Activated CD8-positive, alpha-beta T cell treated with anti-CD3 and anti-CD28 coated beads, Interleukin-2, amount 10 ng/mL, durations not matched to agents 7 days and 5 days (primary cell): ENCODE measurements at regions not wholly inside any gene's neighbourhood (a gene's known extent, or its start where the extent isn't known, plus 50 kb on each side); places are given as distances from the start of the nearest gene placed in this dataset.

Experiments used
- ATAC-seq: fragments of 150-1000 bp; cut with Tn5 transposase; one replicate; pipeline ENCODE4 v1.10.0; 2021; ENCODE audit warnings: moderate library complexity
- CTCF ChIA-PET: fragments of 350-600 bp; sonication (Branson Sonifier 250); formaldehyde crosslinking; loops from one replicate; lab custom pipeline; 2021; ENCODE audit warnings: antibody characterized with exemption; lab: Charles Lee
- POLR2A ChIA-PET: fragments of 350-600 bp; sonication (Branson Sonifier 250); formaldehyde crosslinking; loops from one replicate; lab custom pipeline; 2021; ENCODE audit warnings: antibody characterized with exemption; lab: Charles Lee
- DNase-seq: peaks from one replicate; pipeline ENCODE4 v3.0.0-alpha.2; 2020
- H3K27ac Mint-ChIP-seq: one replicate; pipeline ENCODE4 v1.8.0; 2021; ENCODE audit warnings: mild to moderate bottlenecking, mixed read lengths
- H3K27me3 Mint-ChIP-seq: one replicate; pipeline ENCODE4 v1.8.0; 2021; ENCODE audit warnings: low read depth, mixed read lengths
- H3K36me3 Mint-ChIP-seq: one replicate; pipeline ENCODE4 v1.8.0; 2021; ENCODE audit warnings: low read depth, mixed read lengths
- H3K4me1 Mint-ChIP-seq: one replicate; pipeline ENCODE4 v1.8.0; 2021; ENCODE audit warnings: low read depth, mixed read lengths
- H3K4me3 Mint-ChIP-seq: one replicate; pipeline ENCODE4 v1.8.0; 2021; ENCODE audit warnings: mild to moderate bottlenecking, mixed read lengths
- H3K9me3 Mint-ChIP-seq: one replicate; pipeline ENCODE4 v1.8.0; 2022; ENCODE audit warnings: mixed read lengths; ENCODE audit not compliant: insufficient read depth

- CTCF ChIA-PET: no interaction called here
- no peaks in the 10 kb centered on the region for H3K36me3 Mint-ChIP-seq
- no peaks in the 10 kb centered on the region for H3K27me3 Mint-ChIP-seq
- DNase-seq (no peak), ATAC-seq (no peak)
- POLR2A ChIA-PET: no interaction called here
- no peak overlapping the region for H3K27ac Mint-ChIP-seq
- no peaks in the 10 kb centered on the region for H3K4me1 Mint-ChIP-seq
- H3K9me3 Mint-ChIP-seq: no peaks in the 10 kb centered on the region
- H3K4me3 Mint-ChIP-seq: no peak overlapping the region
Measured at GRCh38 chr20:60354024-60354580, 395.9 kb downstream of the CDH26 start.

- H3K4me1 Mint-ChIP-seq: no peaks in the 10 kb centered on the region
- DNase-seq (no peak), ATAC-seq (no peak)
- no peaks in the 10 kb centered on the region for H3K27me3 Mint-ChIP-seq
- no peak overlapping the region for H3K4me3 Mint-ChIP-seq
- ChIA-PET CTCF (no interaction called here), POLR2A (no interaction called here)
- H3K27ac Mint-ChIP-seq: no peak overlapping the region
- H3K9me3 Mint-ChIP-seq: no peaks in the 10 kb centered on the region
- no peaks in the 10 kb centered on the region for H3K36me3 Mint-ChIP-seq
Measured at GRCh38 chr20:60358101-60358500, 399.9 kb downstream of the CDH26 start.

GRCh38 chr20:60359010-60359409, 400.8 kb downstream of the CDH26 start:
- no peaks in the 10 kb centered on the region for H3K4me1 Mint-ChIP-seq
- POLR2A ChIA-PET: no interaction called here
- no peaks in the 10 kb centered on the region for H3K36me3 Mint-ChIP-seq
- no peak overlapping the region for H3K4me3 Mint-ChIP-seq
- H3K27ac Mint-ChIP-seq: no peak overlapping the region
- no peak for ATAC-seq
- no peaks in the 10 kb centered on the region for H3K9me3 Mint-ChIP-seq
- no peak for DNase-seq
- H3K27me3 Mint-ChIP-seq: no peaks in the 10 kb centered on the region
- CTCF ChIA-PET: no interaction called here

- Mint-ChIP-seq H3K27me3 (no peaks in the 10 kb centered on the region), H3K27ac (no peak overlapping the region), H3K9me3 (no peaks in the 10 kb centered on the region), H3K36me3 (no peaks in the 10 kb centered on the region), H3K4me1 (no peaks in the 10 kb centered on the region), H3K4me3 (no peak overlapping the region)
- CTCF ChIA-PET: no interaction called here
- DNase-seq (no peak), ATAC-seq (no peak)
- POLR2A ChIA-PET: no interaction called here
Measured at GRCh38 chr20:60361761-60362395, 403.7 kb downstream of the CDH26 start.

GRCh38 chr20:60362531-60362930, 404.3 kb downstream of the CDH26 start:
- Mint-ChIP-seq H3K27ac (no peak overlapping the region), H3K36me3 (no peaks in the 10 kb centered on the region), H3K4me1 (no peaks in the 10 kb centered on the region), H3K4me3 (no peak overlapping the region), H3K9me3 (no peaks in the 10 kb centered on the region), H3K27me3 (no peaks in the 10 kb centered on the region)
- ChIA-PET POLR2A (no interaction called here), CTCF (no interaction called here)
- ATAC-seq (no peak), DNase-seq (no peak)

- Mint-ChIP-seq H3K27me3 (no peaks in the 10 kb centered on the region), H3K4me3 (no peak overlapping the region), H3K36me3 (no peaks in the 10 kb centered on the region), H3K27ac (no peak overlapping the region), H3K9me3 (no peaks in the 10 kb centered on the region), H3K4me1 (no peaks in the 10 kb centered on the region)
- DNase-seq (no peak), ATAC-seq (no peak)
- POLR2A ChIA-PET: no interaction called here
- CTCF ChIA-PET: no interaction called here
Measured at GRCh38 chr20:60363698-60364097, 405.5 kb downstream of the CDH26 start.

- no peak overlapping the region for H3K27ac Mint-ChIP-seq
- CTCF ChIA-PET: no interaction called here
- H3K27me3 Mint-ChIP-seq: no peaks in the 10 kb centered on the region
- H3K9me3 Mint-ChIP-seq: no peaks in the 10 kb centered on the region
- ATAC-seq: no peak
- H3K4me3 Mint-ChIP-seq: no peak overlapping the region
- no peak for DNase-seq
- POLR2A ChIA-PET: no interaction called here
- H3K36me3 Mint-ChIP-seq: no peaks in the 10 kb centered on the region
- H3K4me1 Mint-ChIP-seq: no peaks in the 10 kb centered on the region
Measured at GRCh38 chr20:60365064-60365666, 406.9 kb downstream of the CDH26 start.

GRCh38 chr20:60365882-60366281, 407.7 kb downstream of the CDH26 start:
- H3K36me3 Mint-ChIP-seq: no peaks in the 10 kb centered on the region
- ChIA-PET CTCF (no interaction called here), POLR2A (no interaction called here)
- no peaks in the 10 kb centered on the region for H3K4me1 Mint-ChIP-seq
- no peaks in the 10 kb centered on the region for H3K9me3 Mint-ChIP-seq
- H3K4me3 Mint-ChIP-seq: no peak overlapping the region
- no peak for ATAC-seq
- H3K27me3 Mint-ChIP-seq: no peaks in the 10 kb centered on the region
- H3K27ac Mint-ChIP-seq: no peak overlapping the region
- no peak for DNase-seq

- DNase-seq (no peak), ATAC-seq (no peak)
- Mint-ChIP-seq H3K4me3 (no peak overlapping the region), H3K36me3 (no peaks in the 10 kb centered on the region), H3K27ac (no peak overlapping the region), H3K4me1 (peaks cover 7% of the 10 kb centered on the region), H3K27me3 (peaks cover 2% of the 10 kb centered on the region), H3K9me3 (no peaks in the 10 kb centered on the region)
- POLR2A ChIA-PET: no interaction called here
- CTCF ChIA-PET: no interaction called here
Measured at GRCh38 chr20:60371384-60371783, 413.2 kb downstream of the CDH26 start.

- no peak overlapping the region for H3K4me3 Mint-ChIP-seq
- peaks cover 7% of the 10 kb centered on the region for H3K4me1 Mint-ChIP-seq
- H3K36me3 Mint-ChIP-seq: no peaks in the 10 kb centered on the region
- ChIA-PET POLR2A (no interaction called here), CTCF (no interaction called here)
- ATAC-seq (no peak), DNase-seq (no peak)
- H3K27me3 Mint-ChIP-seq: peaks cover 2% of the 10 kb centered on the region
- H3K9me3 Mint-ChIP-seq: no peaks in the 10 kb centered on the region
- H3K27ac Mint-ChIP-seq: no peak overlapping the region
Measured at GRCh38 chr20:60372275-60372674, 414.1 kb downstream of the CDH26 start.

GRCh38 chr20:60372822-60373221, 414.6 kb downstream of the CDH26 start:
- Mint-ChIP-seq H3K9me3 (no peaks in the 10 kb centered on the region), H3K36me3 (no peaks in the 10 kb centered on the region), H3K4me3 (no peak overlapping the region), H3K27ac (no peak overlapping the region), H3K27me3 (peaks cover 2% of the 10 kb centered on the region), H3K4me1 (peaks cover 7% of the 10 kb centered on the region)
- DNase-seq (no peak), ATAC-seq (no peak)
- POLR2A ChIA-PET: no interaction called here
- CTCF ChIA-PET: no interaction called here

GRCh38 chr20:60378620-60379019, 420.4 kb downstream of the CDH26 start:
- Mint-ChIP-seq H3K4me3 (no peak overlapping the region), H3K27ac (no peak overlapping the region), H3K36me3 (no peaks in the 10 kb centered on the region), H3K4me1 (no peaks in the 10 kb centered on the region), H3K9me3 (no peaks in the 10 kb centered on the region), H3K27me3 (peaks cover 2% of the 10 kb centered on the region)
- no peak for ATAC-seq
- ChIA-PET CTCF (no interaction called here), POLR2A (no interaction called here)
- no peak for DNase-seq
